ENCODE measurements at regions not wholly inside any gene's neighbourhood (a gene's known extent, or its start where the extent isn't known, plus 50 kb on each side); places are given as distances from the start of the nearest gene placed in this dataset.

GRCh38 chr5:89583534-89583933, 700.5 kb upstream of the MEF2C start:
- H3K36me3 ChIP-seq (ENCODE audit: insufficient read depth, low read length) = no peaks in the 10 kb centered on the region
- H2AFZ ChIP-seq (ENCODE audit: low read length, unreplicated experiment) = no peak overlapping the region
- H3K27me3 ChIP-seq (ENCODE audit: insufficient read depth, low read length) = no peaks in the 10 kb centered on the region
- H3K4me1 ChIP-seq (ENCODE audit: control insufficient read depth, insufficient read depth, low read length, unreplicated experiment) = peaks cover 19% of the 10 kb centered on the region
- H3K79me2 ChIP-seq (ENCODE audit: control insufficient read depth, insufficient read depth, low read length, unreplicated experiment) = no peaks in the 10 kb centered on the region
- no peak overlapping the region for H3K27ac ChIP-seq (ENCODE audit: low read depth, low read length)
- no peak overlapping the region for H3K4me3 ChIP-seq (ENCODE audit: low read depth, low read length)

GRCh38 chr5:89582768-89583339, 699.9 kb upstream of the MEF2C start:
- H3K79me2 ChIP-seq (ENCODE audit: control insufficient read depth, insufficient read depth, low read length, unreplicated experiment) = no peaks in the 10 kb centered on the region
- H3K4me1 ChIP-seq (ENCODE audit: control insufficient read depth, insufficient read depth, low read length, unreplicated experiment) = peaks cover 19% of the 10 kb centered on the region
- no peak overlapping the region for H3K27ac ChIP-seq (ENCODE audit: low read depth, low read length)
- H3K36me3 ChIP-seq (ENCODE audit: insufficient read depth, low read length) = no peaks in the 10 kb centered on the region
- H3K4me3 ChIP-seq (ENCODE audit: low read depth, low read length) = no peak overlapping the region
- peak overlapping the region; percentile 12 for H2AFZ ChIP-seq (ENCODE audit: low read length, unreplicated experiment)
- no peaks in the 10 kb centered on the region for H3K27me3 ChIP-seq (ENCODE audit: insufficient read depth, low read length)

GRCh38 chr5:89580976-89581375, 698.0 kb upstream of the MEF2C start:
- H3K4me3 ChIP-seq (ENCODE audit: low read depth, low read length) = no peak overlapping the region
- H3K36me3 ChIP-seq (ENCODE audit: insufficient read depth, low read length) = no peaks in the 10 kb centered on the region
- H3K27ac ChIP-seq (ENCODE audit: low read depth, low read length) = no peak overlapping the region
- no peak overlapping the region for H2AFZ ChIP-seq (ENCODE audit: low read length, unreplicated experiment)
- no peaks in the 10 kb centered on the region for H3K79me2 ChIP-seq (ENCODE audit: control insufficient read depth, insufficient read depth, low read length, unreplicated experiment)
- H3K4me1 ChIP-seq (ENCODE audit: control insufficient read depth, insufficient read depth, low read length, unreplicated experiment) = peaks cover 19% of the 10 kb centered on the region
- no peaks in the 10 kb centered on the region for H3K27me3 ChIP-seq (ENCODE audit: insufficient read depth, low read length)

GRCh38 chr5:89575319-89575718, 692.3 kb upstream of the MEF2C start:
- Histone ChIP-seq H3K4me3 (ENCODE audit: low read depth, low read length) (no peak overlapping the region), H3K36me3 (ENCODE audit: insufficient read depth, low read length) (no peaks in the 10 kb centered on the region), H3K27ac (ENCODE audit: low read depth, low read length) (no peak overlapping the region), H2AFZ (ENCODE audit: low read length, unreplicated experiment) (no peak overlapping the region), H3K27me3 (ENCODE audit: insufficient read depth, low read length) (no peaks in the 10 kb centered on the region), H3K79me2 (ENCODE audit: control insufficient read depth, insufficient read depth, low read length, unreplicated experiment) (no peaks in the 10 kb centered on the region), H3K4me1 (ENCODE audit: control insufficient read depth, insufficient read depth, low read length, unreplicated experiment) (no peaks in the 10 kb centered on the region)

GRCh38 chr5:89573345-89573744, 690.4 kb upstream of the MEF2C start:
- H3K79me2 ChIP-seq (ENCODE audit: control insufficient read depth, insufficient read depth, low read length, unreplicated experiment) = no peaks in the 10 kb centered on the region
- H3K27me3 ChIP-seq (ENCODE audit: insufficient read depth, low read length) = no peaks in the 10 kb centered on the region
- H3K4me3 ChIP-seq (ENCODE audit: low read depth, low read length) = no peak overlapping the region
- H3K36me3 ChIP-seq (ENCODE audit: insufficient read depth, low read length) = no peaks in the 10 kb centered on the region
- no peak overlapping the region for H3K27ac ChIP-seq (ENCODE audit: low read depth, low read length)
- no peak overlapping the region for H2AFZ ChIP-seq (ENCODE audit: low read length, unreplicated experiment)
- H3K4me1 ChIP-seq (ENCODE audit: control insufficient read depth, insufficient read depth, low read length, unreplicated experiment) = no peaks in the 10 kb centered on the region

GRCh38 chr5:89572696-89573095, 689.7 kb upstream of the MEF2C start:
- Histone ChIP-seq H3K4me1 (ENCODE audit: control insufficient read depth, insufficient read depth, low read length, unreplicated experiment) (no peaks in the 10 kb centered on the region), H2AFZ (ENCODE audit: low read length, unreplicated experiment) (no peak overlapping the region)

GRCh38 chr5:89570557-89570956, 687.6 kb upstream of the MEF2C start:
- Histone ChIP-seq H3K79me2 (ENCODE audit: control insufficient read depth, insufficient read depth, low read length, unreplicated experiment) (no peaks in the 10 kb centered on the region), H3K27me3 (ENCODE audit: insufficient read depth, low read length) (no peaks in the 10 kb centered on the region), H2AFZ (ENCODE audit: low read length, unreplicated experiment) (no peak overlapping the region), H3K4me3 (ENCODE audit: low read depth, low read length) (no peak overlapping the region), H3K36me3 (ENCODE audit: insufficient read depth, low read length) (no peaks in the 10 kb centered on the region), H3K27ac (ENCODE audit: low read depth, low read length) (no peak overlapping the region), H3K4me1 (ENCODE audit: control insufficient read depth, insufficient read depth, low read length, unreplicated experiment) (no peaks in the 10 kb centered on the region)

More at GRCh38 chr5:89572696-89573095, 689.7 kb upstream of the MEF2C start:
- no peak overlapping the region for H3K4me3 ChIP-seq (ENCODE audit: low read depth, low read length)
- H3K27me3 ChIP-seq (ENCODE audit: insufficient read depth, low read length) = no peaks in the 10 kb centered on the region
- H3K36me3 ChIP-seq (ENCODE audit: insufficient read depth, low read length) = no peaks in the 10 kb centered on the region
- no peaks in the 10 kb centered on the region for H3K79me2 ChIP-seq (ENCODE audit: control insufficient read depth, insufficient read depth, low read length, unreplicated experiment)
- H3K27ac ChIP-seq (ENCODE audit: low read depth, low read length) = no peak overlapping the region

- Histone ChIP-seq H3K79me2 (ENCODE audit: control insufficient read depth, insufficient read depth, low read length, unreplicated experiment) (no peaks in the 10 kb centered on the region), H3K4me1 (ENCODE audit: control insufficient read depth, insufficient read depth, low read length, unreplicated experiment) (no peaks in the 10 kb centered on the region), H3K27me3 (ENCODE audit: insufficient read depth, low read length) (no peaks in the 10 kb centered on the region), H3K36me3 (ENCODE audit: insufficient read depth, low read length) (no peaks in the 10 kb centered on the region), H3K27ac (ENCODE audit: low read depth, low read length) (no peak overlapping the region), H2AFZ (ENCODE audit: low read length, unreplicated experiment) (no peak overlapping the region), H3K4me3 (ENCODE audit: low read depth, low read length) (no peak overlapping the region)
Observed at GRCh38 chr5:89566340-89566739, 683.4 kb upstream of the MEF2C start.

GRCh38 chr5:89560696-89561095, 677.7 kb upstream of the MEF2C start:
- H3K4me3 ChIP-seq (ENCODE audit: low read depth, low read length) = no peak overlapping the region
- no peak overlapping the region for H3K27ac ChIP-seq (ENCODE audit: low read depth, low read length)
- no peaks in the 10 kb centered on the region for H3K36me3 ChIP-seq (ENCODE audit: insufficient read depth, low read length)
- no peak overlapping the region for H2AFZ ChIP-seq (ENCODE audit: low read length, unreplicated experiment)
- H3K4me1 ChIP-seq (ENCODE audit: control insufficient read depth, insufficient read depth, low read length, unreplicated experiment) = peaks cover 17% of the 10 kb centered on the region
- no peaks in the 10 kb centered on the region for H3K79me2 ChIP-seq (ENCODE audit: control insufficient read depth, insufficient read depth, low read length, unreplicated experiment)
- H3K27me3 ChIP-seq (ENCODE audit: insufficient read depth, low read length) = no peaks in the 10 kb centered on the region

- peak overlapping the region; percentile 62 for H2AFZ ChIP-seq (ENCODE audit: low read length, unreplicated experiment)
- no peaks in the 10 kb centered on the region for H3K79me2 ChIP-seq (ENCODE audit: control insufficient read depth, insufficient read depth, low read length, unreplicated experiment)
- H3K27ac ChIP-seq (ENCODE audit: low read depth, low read length) = peak overlapping the region; percentile 87
- H3K4me3 ChIP-seq (ENCODE audit: low read depth, low read length) = peak overlapping the region; percentile 35; the same call in 1 of the 2 replicates
- H3K27me3 ChIP-seq (ENCODE audit: insufficient read depth, low read length) = no peaks in the 10 kb centered on the region
- no peaks in the 10 kb centered on the region for H3K36me3 ChIP-seq (ENCODE audit: insufficient read depth, low read length)
- H3K4me1 ChIP-seq (ENCODE audit: control insufficient read depth, insufficient read depth, low read length, unreplicated experiment) = peaks cover 19% of the 10 kb centered on the region
Observed at GRCh38 chr5:89556215-89556913, 673.4 kb upstream of the MEF2C start.

GRCh38 chr5:89546657-89547056, 663.7 kb upstream of the MEF2C start:
- no peaks in the 10 kb centered on the region for H3K27me3 ChIP-seq (ENCODE audit: insufficient read depth, low read length)
- H3K4me3 ChIP-seq (ENCODE audit: low read depth, low read length) = no peak overlapping the region
- H3K4me1 ChIP-seq (ENCODE audit: control insufficient read depth, insufficient read depth, low read length, unreplicated experiment) = peaks cover 5% of the 10 kb centered on the region
- H2AFZ ChIP-seq (ENCODE audit: low read length, unreplicated experiment) = no peak overlapping the region
- no peak overlapping the region for H3K27ac ChIP-seq (ENCODE audit: low read depth, low read length)
- H3K79me2 ChIP-seq (ENCODE audit: control insufficient read depth, insufficient read depth, low read length, unreplicated experiment) = no peaks in the 10 kb centered on the region
- no peaks in the 10 kb centered on the region for H3K36me3 ChIP-seq (ENCODE audit: insufficient read depth, low read length)
